Right ventricle myocardium inferior (tissue), 1 donor: ENCODE measurements at regions not wholly inside any gene's neighbourhood (a gene's known extent, or its start where the extent isn't known, plus 50 kb on each side); places are given as distances from the start of the nearest gene placed in this dataset.
"Not testable (repeated sequence)": the region's sequence is repeated elsewhere in the genome, so short reads cannot be mapped to it uniquely, and the experiment has no call there.

Experiments used
- ATAC-seq: fragments of 200-7000 bp; cut with Tn5 transposase; one replicate; pipeline ENCODE4 v1.9.1; 2020; ENCODE audit warnings: mild to moderate bottlenecking, moderate library complexity
- DNase-seq: peaks from one replicate; pipeline ENCODE4 v3.0.0; 2021; ENCODE audit errors: missing footprints
- intact Hi-C: fragments of 100-400 bp; cut with DNase I; formaldehyde crosslinking; loops from one replicate; pipeline ENCODE4 v1.11.0; 2022
- donor health status: DM: no; HTN: yes; CAD: no; lungs with severe emphysema.

DNA sequence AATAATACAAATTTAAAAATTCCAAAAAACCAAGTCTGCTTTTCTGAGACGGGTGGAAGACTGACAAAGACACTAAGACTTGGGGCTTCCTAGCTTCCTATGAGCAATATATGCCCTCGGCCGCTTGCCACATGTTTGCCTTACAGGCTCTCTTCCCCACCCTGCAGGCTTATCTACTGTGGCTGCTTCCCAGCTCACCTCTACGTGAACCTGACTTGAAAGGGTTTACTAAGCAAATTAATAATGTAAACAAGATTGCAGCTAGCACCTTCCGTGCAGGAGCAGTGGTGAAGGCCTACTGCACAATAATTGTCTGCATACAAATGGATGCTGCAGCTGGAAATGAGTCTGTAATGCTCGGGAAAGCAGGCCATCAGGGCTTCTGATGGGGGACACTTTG lies 152.9 kb upstream of the DAB1 start:
- no peak for DNase-seq
- intact Hi-C loops = no loop called here
- ATAC-seq = no peak

DNA sequence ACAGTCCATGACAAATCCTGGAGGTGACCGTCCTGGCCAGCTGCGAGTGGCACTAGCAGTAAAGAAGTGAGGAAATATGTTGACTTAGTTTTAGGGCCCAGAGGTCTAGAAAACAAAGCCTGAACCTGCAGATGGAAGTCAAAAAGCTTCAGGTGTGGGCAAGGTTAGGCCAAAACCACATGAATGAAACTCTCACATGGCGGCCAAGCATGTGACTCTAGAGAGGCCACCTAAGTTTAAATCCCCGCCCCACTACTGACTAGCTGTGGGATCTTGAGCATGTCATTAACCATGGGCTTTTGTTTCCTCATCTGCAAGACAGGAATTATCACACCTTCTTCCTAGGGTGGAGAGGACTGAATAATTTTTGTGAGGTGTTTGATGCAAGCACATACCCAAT lies 148.2 kb upstream of the DAB1 start:
- no peak for ATAC-seq
- intact Hi-C loops = no loop called here
- no peak for DNase-seq

DNA sequence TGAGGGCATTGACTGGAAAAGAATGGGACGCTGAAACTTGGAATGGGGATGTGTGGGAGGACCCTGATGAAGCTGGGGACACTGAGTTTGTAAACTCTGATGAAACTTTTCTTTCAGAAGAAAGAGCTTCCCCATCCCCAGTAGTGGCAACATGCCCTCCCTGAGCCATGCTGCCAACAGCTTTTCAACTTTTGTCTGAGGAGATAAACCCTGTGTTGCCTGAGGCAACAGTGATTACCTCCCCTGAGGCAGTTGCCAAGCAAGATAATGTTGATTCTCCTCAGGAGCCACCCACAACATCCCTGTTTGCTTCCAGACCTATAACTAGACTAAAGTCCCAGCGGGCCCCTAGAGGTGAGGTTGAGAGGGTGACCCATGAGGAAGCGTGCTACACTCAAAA lies 134.2 kb upstream of the DAB1 start:
- not testable (repeated sequence) for ATAC-seq, DNase-seq

DNA sequence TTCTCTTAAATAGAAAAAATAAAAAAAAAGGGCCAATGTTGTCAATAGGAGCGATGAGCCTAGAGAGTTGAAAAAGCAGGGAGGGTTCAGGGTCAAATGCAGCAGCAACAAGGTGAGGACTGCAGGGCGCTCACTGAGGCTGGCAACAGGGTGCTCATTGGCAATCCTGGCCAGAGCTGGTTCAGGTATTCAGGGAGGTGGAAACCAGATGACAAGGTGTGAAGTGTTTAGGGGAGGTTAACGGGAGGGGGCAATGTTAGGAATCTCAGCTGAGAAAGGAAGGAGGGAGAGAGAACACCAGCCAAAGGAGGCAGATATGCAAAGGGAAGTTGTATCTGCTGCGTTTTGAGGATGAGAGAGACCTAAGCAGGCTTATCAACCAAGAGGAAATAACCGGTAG lies 129.8 kb upstream of the DAB1 start:
- intact Hi-C loops = no loop called here
- ATAC-seq (no peak), DNase-seq (no peak)

More for the DNA sequence above, 134.2 kb upstream of the DAB1 start:
- intact Hi-C loops = not testable (repeated sequence)

DNA sequence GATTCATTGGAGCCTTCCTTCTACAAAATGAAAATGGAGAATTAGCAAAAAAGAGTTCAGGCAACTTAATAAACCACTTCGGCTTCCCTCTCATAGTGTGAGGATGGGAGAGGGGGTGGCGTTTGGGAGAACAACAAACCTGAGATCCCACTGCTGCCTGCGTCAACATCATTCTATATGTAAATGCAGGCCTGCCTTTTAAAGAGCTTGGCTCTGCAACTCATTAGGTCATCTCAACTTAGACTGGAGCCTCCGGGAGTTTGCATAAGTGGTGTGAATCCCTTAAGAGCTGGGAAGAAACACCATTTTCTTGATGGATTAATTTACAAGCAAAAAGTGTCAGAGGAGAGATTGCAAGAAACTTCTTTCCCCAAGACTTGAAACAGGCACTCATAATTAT lies 127.6 kb upstream of the DAB1 start:
- intact Hi-C loops = no loop called here
- ATAC-seq = no peak
- no peak for DNase-seq

DNA sequence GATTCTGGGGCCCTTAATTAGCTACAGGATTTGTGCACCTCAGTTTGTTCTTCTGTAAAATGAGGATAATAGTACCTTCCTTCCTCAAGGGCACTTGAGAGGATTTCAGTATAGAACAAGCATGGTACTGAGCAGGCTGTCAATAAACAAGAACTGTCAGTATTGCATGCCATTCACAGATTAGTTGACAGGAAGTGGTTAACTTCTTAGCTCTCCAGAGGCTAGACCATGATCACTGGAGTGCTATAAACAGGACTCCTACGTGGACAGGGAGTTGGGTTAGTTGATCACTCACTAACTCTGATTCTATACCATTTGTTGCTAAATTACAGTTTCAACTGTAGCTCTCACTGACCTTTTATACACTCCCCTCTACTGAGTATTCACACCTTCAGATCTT lies 126.2 kb upstream of the DAB1 start:
- ATAC-seq (no peak), DNase-seq (no peak)
- intact Hi-C loops = no loop called here

DNA sequence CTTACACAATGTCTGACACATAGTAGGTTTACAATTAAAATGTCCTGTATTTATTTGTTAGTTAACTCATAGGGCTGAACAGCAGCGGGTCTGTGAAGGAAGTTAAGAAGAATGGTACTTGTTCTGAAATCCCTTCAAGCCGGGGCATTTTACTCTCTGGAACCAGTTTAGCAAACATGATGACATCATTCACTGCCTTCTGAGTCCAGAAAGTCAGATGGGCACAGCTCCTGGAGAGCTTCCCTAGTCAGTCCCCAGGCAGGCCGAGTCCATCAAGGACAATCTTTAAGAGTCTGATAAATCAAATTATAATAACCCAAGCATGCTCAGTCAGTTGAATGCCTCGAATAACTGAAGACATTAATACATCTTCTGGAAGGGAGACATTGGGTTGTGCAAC lies 125.4 kb upstream of the DAB1 start:
- DNase-seq (no peak), ATAC-seq (no peak)
- intact Hi-C loops = no loop called here

DNA sequence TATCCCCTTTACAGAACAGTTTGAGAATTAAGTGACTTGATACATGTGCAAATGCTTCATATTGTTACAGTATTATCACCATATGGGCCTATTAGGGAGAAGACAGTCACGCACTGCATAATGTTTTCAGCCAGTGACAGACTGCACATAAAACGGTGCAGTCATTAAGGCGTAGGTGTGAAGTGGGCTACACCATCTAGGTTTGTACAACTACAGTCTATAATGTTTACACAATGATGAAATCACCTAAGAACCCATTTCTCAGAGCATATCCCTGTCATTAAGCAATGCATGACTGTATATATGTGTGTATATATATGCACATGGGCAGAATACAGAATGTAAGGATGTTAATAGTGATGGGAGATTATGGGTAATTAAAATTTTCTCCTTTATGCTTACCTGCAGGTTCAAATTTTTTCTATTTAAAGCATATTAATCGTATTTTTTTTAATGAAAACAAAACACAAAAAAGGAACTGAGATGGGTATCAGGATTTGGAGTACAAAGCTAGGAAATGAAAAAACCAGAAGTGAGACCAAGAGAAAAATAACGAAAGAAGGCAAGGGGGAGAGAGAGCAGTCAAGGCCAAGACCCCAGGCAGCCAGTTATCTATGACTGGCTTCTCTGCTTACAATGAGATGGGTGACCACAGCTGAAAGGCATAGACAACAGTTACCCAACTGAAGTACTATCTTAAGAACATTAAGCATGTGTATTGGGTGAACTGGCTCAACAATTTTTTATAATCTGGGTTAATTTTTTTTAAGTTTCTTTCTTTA lies 122.9 kb upstream of the DAB1 start:
- intact Hi-C loops = no loop called here
- DNase-seq = no peak
- no peak for ATAC-seq

DNA sequence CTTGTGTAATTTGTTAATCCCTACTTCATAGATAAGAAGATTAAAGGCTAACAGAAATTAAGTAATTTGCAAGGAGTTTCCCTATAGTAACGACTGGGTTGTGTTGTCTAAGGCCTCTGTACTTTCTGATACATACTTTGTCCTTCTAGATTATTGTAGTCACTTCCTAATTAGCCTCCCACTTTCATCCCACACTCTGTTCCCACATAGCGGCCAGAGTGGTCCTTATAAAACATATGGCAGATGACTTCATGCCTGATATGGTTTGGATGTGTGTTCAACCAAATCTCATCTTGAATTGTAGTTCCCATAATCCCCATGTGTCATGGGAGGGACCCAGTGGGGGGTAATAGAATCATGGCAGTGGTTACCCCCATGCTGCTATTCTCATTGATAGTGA lies 120.5 kb upstream of the DAB1 start:
- intact Hi-C loops = no loop called here
- ATAC-seq (no peak), DNase-seq (no peak)

DNA sequence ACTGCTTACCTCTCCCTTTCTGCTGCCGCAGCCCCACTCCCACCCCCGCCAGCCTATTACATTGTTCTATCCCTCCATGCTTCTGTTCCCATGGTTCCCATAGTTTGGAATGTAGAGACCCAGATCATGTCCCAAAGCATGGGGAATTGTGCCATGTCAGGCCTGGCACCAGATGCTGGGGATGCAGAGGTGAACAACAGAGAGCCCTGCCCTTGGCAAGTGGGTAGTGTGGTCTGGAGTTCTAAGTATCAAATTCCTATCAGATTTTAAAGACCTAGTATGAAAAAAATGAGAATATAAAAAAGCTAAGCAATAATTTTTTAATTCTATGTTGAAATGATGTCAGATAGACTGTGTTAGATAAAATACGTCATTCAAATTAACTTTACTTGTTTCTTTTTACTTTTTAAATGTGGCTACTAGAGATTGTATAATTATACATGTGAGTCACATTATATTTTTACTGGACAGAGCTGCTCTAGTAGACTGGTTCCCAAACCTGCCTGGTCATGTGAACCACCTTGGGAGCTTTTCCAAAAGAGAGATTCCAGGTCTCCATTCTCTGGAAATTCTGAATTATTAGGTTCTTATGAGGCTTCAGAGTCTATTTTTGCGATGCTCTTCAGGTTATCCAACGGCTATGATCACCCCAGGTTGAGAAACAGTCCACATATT lies 113.0 kb upstream of the DAB1 start:
- DNase-seq (no peak), ATAC-seq (no peak)
- intact Hi-C loops = no loop called here

DNA sequence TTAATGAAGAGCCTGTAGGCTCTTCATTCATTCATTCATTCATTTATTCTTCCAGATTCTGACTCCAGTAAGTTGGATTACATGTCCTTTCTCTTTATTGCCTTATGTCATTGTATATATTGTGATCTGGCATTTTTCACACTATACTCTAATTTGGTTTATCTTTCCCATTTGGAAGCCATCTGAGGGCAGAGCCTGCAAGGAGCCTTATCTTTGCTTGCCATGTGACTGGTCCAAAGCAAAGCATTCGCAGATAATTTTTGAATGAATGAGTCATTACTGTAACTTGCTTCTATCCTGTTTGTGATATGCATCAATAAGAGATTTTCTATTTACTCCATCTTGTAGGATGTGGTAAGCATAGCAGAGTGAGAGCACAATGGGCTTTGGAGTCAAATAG lies 108.4 kb upstream of the DAB1 start:
- no peak for ATAC-seq
- DNase-seq = no peak
- intact Hi-C loops = no loop called here

DNA sequence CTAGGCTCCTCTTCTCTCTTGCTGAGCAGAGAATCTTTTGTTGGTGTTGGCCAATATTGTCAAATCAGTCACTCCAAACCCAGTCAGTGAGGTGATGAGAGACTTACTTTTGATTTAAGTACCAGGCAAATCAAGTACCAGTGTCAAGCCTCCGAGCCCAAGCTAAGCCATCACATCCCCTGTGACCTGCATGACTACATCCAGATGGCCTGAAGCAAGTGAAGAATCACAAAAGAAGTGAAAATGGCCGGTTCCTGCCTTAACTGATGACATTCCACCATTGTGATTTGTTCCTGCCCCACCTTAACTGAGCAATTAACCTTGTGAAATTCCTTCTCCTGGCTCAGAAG lies 107.0 kb upstream of the DAB1 start:
- ATAC-seq, intact Hi-C loops, DNase-seq: not testable (repeated sequence)

DNA sequence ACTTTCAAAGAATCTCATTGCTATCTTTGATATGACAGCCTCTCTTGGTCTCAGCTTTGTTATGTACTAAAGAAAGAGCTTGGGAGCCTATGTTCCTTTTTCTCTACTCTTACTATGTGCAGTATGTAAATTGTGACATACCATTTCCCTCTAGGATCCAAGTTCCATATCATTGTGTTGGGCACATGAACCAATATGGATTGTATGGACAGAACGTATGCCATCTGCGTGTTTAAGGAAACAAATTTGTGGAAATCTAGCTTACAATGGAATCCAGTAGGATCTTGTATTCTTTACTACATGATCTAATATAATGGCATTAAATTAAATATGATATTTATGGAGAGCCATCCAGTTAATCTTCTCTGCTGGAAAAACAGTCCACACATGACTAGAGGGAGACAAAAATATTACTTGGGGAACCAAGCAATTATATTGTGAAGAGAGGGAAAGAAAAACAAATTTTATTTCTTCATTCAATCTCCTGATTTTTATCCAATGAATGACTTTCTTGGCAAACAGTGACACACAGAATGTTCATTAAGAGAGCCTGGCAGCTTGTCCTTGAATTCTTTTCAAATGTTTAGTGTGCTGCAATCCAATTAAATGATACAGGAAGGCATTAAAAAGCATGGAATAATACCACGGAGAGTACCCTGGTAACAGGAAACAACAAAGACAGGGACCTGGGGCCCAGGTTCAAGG lies 106.5 kb upstream of the DAB1 start:
- intact Hi-C loops = no loop called here
- DNase-seq = no peak
- ATAC-seq = no peak

DNA sequence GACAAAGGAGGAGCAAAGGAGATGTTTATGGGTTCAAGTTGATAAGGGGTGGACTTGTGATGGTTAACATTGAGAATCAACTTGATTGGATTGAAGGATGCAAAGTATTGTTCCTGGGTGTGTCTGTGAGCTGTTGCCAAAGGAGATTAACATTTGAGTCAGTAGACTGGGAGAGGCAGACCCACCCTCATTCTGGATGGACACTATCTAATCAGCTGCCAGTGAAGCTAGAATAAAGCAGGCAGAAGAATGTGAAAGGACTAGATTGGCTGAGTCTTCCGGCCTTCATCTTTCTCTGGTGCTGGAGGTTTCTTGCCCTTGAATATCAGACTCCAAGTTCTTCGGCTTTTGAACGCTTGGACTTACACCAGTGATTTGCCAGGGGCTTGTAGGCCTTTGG lies 98.7 kb upstream of the DAB1 start:
- ATAC-seq (no peak), DNase-seq (no peak)
- intact Hi-C loops = no loop called here

DNA sequence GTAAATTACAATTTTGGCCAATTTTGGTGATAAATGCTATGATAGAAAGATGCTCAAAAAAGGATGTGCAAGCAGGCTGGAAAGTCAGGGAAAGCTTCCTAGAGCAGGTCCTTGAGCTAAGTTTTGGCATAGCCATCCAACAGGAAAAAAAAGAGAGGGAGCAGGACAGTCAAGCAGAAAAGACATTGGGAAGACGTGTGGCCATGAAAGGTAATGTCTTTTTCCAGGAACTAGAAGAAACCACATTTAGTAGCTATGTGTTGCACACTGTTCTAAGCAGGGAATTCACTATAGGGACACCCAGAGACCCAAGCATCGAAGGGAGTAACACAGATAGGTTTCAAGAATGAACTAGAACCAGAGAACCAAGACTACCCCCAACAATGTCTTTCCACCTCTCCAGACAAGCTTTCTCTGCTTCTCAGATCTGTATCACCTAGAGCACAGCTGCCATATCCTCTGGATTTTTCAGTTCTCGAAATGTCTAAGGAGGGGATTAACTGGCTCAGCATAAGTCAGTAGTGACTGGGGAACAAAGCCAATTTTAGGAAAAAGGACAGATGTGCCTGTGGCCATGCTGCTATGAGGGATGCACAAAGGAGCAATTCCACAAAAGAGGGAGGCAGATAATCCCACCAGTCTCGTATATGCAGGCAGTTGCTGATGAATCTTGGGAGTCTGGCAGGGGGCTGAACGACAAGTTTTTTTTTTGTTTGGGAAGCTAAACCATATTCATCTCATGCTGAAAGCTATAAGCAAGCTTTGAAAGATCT lies 97.1 kb upstream of the DAB1 start:
- intact Hi-C loops = no loop called here
- no peak for ATAC-seq
- DNase-seq = no peak

DNA sequence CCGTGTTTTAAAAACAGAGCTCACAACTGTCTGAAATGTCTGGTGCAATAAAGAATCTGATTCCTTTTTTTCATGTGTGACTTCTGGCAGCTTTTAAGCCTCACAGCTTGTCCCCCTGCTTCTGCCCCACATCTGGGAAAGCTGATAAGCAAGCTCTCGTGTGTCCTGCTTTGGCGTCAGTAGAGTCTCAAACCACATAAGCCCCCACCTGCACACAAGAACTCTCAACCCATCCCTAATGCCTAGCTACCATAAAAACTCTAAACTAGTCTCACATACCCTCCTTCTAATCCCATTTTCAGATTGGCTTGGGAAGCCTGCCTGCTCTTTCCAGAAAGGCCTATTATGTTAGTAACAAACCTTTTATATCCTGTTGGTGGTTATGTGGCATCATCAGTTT lies 94.6 kb upstream of the DAB1 start:
- intact Hi-C loops = no loop called here
- DNase-seq (no peak), ATAC-seq (no peak)

DNA sequence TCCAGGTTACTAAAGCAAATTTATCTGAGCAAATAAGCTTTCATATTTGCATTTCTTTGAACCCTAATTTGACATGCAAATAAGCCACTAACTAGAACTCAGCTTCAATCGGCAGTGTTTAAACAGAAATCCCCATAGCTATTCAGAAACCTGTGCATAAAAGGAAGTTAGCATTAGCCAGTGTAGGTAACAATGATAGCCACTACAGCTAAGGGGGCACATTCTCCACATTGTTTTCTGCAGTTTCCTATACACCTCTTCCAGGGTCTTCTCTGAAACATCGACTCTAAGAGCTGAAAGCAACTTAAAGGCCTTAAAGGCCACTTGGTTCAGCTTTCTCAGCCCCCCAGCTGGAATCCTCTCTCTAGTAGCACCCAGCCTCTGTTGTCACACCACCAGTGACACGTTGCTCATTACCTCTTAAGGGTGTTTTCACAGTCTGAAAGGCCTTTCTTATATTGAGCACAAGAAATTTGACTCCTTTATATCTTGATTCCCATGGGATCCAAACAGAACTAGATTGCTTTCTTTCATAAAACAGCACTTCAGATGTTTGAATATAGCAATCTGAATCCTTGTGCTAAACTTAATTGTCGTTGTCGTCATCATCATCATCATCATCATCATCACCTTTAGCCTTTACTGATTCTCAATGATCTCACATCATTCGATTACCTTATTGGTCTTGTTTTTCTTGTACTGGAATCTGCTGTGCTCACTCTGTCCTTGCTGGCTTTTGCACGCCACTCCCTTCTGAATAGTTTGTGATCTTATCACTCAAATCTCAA lies 93.9 kb upstream of the DAB1 start:
- intact Hi-C loops = no loop called here
- no peak for ATAC-seq
- no peak for DNase-seq

DNA sequence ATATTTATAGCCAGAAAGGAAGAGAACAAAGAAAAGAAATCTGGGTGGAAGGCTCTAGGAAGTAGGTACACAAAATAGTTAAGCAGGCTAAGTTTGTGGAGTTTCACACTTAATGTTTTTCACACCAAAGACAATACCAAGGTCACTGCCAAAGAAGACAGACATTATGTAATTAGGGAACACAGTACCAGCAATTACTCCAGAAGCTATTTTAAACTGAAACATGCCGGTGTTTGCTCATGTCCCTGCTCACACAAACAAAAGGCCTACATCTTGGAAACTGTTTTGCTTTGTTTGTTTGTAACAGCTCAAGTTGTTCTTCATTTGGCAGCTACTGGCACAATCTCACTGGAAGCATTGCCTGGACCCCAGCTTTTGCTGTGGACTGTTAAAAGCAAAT lies 88.5 kb upstream of the DAB1 start:
- intact Hi-C loops = no loop called here
- no peak for DNase-seq
- no peak for ATAC-seq

DNA sequence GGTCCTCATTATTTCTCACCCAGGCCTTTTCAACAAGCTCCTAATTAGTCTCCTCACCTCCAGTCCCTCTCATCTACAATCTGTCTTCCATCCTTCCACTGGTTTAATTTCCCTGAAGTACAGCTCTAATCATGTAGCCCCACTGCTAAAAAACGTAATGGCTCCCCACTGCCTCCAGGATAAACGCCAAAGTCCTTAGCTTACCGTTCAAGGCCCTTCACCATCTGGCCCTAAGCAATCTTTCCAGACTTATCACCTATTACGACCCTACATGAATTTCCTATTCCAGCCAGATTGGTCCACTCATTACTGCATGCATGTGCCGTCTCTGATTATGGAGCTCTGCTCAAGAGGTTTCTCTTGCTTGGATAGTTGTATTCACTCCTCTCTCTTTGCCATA lies 83.1 kb upstream of the DAB1 start:
- DNase-seq (no peak), ATAC-seq (no peak)
- intact Hi-C loops = no loop called here
